HuH-7 (cell line): ENCODE measurements at regions not wholly inside any gene's neighbourhood (a gene's known extent, or its start where the extent isn't known, plus 50 kb on each side); places are given as distances from the start of the nearest gene placed in this dataset.

Experiments
- DNase-seq: peaks from one replicate; pipeline ENCODE4 v3.0.0; 2011; ENCODE audit warnings: low spot score

GRCh38 chr14:84202486-84202885 lies 1327.5 kb upstream of the FLRT2 start:
- DNase-seq = no peak

- DNase-seq = no peak
These were observed 1326.0 kb upstream of the FLRT2 start for GRCh38 chr14:84203896-84204295.

DNA sequence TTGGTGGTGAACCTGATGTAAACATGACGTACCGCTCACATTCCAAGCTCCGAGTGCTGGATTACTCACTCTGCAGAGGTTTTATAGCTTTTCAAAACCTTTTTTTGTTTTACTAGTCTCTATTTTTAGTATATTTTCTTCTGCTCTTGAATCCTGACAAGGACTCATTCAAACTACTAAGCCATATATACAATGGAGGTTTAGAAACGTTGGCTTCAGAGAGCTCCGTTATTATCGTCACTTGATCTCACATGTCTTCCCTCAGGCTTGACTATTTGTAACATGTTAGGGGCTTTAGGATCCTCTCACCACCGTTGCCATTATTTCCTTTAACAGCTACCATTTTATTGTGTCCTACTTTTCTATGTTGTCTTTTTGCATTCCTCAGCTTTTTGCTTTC lies 1321.5 kb upstream of the FLRT2 start:
- no peak for DNase-seq

DNA sequence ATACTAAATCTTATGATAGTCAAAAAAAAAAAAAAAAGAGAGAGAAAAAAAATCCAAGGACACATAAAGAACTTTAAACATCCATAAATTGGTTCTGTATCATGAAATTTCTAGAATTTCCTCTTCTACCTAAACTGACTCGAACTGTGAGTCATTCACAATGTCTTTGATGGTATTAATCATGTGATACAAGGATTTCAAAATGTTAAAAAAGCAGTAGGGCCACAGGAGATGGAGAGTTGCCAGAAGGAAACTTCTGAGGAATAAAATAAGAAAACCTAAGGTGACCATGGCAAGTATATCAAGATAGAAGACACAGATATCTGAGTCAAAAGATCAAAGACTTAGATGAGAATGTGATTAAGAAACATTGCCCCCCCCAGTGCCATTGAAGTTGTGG lies 1320.9 kb upstream of the FLRT2 start:
- no peak for DNase-seq

DNA sequence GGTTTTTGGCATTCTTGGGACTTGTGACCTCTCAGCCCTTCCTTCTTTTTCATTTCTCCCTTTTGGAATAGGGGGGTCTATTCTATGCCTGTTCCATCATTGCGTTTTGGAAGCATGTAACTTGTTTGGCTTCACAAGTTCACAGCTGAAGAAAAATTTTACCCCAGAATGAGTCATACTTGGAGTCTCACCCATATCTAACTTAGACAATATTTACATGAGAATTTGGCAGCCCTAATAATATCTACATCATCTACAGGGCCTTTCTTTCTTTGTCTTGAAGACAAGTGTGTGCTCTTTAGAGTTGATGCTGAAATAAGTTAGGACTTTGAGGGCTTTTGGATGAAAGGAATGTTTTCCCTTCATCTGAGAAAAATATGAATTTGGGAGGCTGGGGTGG lies 1312.9 kb upstream of the FLRT2 start:
- no peak for DNase-seq

DNA sequence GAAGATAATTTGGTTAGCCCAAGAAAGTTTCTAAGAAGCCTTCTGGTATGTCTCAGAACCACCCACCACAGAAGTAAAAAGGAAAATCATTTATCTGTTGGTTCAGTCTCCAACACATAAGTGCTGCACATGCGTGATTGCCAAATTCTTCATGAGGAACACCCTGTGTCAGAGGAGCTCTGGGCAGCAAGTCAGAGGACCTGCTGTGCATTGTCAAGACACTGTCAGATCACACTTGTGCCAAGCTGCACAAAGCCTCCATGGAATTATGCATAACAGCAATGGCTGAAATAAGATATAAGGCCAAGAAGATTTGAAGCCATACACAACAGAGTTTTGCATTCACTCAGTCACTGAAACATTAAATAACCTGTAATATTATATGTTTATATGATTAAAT lies 1304.7 kb upstream of the FLRT2 start:
- no peak for DNase-seq

- no peak for DNase-seq
These were observed 1301.2 kb upstream of the FLRT2 start for GRCh38 chr14:84228702-84229101.

GRCh38 chr14:84234281-84234680 lies 1295.7 kb upstream of the FLRT2 start:
- no peak for DNase-seq

DNA sequence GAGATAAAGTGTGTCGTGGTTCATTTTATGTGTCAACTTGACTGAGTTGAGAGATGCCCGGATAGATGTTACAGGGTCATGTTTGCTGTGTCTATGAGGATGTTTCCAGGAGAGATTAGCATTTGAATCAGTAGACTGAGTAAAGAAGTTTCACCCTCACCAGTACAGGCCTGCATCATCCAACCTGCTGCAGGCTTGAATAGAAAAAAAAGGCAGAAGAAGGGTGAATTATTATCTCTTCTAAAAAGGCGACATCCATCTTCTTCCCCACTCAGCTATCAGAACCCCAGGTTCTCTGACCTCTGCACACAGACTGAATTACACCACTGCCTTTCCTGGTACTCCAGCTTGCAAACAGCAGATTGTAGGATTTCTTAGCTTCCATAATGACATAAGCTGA lies 1293.7 kb upstream of the FLRT2 start:
- no peak for DNase-seq

DNA sequence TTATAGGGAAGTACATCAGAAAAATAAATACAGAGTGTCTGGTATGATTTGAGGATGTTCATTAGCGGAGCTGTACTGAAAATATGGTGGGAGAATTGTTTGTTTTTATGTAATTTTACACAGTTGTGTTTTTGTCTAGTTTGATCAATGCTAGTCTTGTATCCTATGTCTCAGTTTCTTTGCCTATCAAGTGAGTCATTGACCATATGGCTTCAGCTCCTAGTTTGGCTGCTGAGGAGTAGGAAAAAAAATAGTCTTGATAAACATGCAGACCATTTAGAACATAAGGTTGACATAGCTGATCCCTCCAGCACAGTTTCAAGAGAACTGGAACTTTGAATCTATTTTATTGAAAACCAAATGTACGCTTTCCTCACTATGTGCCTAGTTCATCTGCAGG lies 1292.1 kb upstream of the FLRT2 start:
- no peak for DNase-seq

- DNase-seq = no peak
These were observed 1282.3 kb upstream of the FLRT2 start for GRCh38 chr14:84247693-84248092.

DNA sequence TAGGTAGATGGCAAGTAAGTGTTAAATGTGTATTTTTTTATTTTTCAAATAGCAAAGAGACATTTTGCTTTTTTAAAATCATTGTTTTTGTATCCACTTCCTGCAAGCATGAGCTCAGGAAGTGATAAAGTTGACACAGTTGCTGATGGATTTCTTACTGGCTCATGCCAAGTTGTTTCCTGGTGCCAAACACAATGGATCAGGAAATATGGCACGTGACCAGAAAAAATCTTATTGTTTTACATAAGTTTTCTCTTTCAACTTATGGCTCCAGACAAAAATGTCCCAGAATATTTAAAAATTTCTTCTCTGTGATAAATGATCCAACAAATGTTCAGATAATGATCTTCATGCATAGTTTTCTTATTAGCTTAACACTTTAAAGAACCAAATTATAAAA lies 1279.1 kb upstream of the FLRT2 start:
- DNase-seq = no peak

DNA sequence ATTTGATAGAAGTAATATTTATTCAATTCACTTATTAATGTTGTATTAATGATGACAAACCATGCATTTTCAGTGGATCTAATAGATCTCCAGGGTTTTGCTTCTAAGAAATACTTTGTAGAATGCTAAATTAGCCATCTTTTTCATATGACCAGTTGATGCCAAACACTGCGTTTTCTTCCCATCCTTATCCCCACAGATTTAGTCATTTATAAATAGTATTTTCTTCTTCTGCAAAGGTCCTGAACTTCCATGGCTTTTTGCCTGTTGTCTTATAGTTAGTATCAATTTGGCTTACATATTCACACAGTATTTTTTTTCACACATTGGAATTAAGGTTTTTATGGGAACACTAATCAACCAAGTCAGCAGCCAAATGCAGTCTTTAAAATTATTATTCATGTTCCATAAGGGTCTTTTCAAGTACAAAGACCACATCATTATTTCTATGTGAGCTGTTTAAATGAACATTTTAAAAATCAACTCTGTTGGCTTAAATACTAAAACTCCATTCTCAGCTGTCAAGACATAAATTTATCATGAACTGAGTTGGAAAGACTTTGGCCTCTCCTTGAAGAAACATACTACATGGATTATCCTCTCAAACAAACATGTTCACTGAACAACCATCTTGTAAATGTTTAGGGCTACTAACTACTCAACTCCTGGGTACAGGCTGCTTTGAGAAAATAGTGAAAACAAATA lies 1278.4 kb upstream of the FLRT2 start:
- no peak for DNase-seq

- DNase-seq = no peak
These were observed 1277.2 kb upstream of the FLRT2 start for GRCh38 chr14:84252706-84253105.

- DNase-seq = no peak
These were observed 1276.6 kb upstream of the FLRT2 start for GRCh38 chr14:84253326-84253725.

GRCh38 chr14:84254290-84254689 lies 1275.7 kb upstream of the FLRT2 start:
- DNase-seq = no peak

DNA sequence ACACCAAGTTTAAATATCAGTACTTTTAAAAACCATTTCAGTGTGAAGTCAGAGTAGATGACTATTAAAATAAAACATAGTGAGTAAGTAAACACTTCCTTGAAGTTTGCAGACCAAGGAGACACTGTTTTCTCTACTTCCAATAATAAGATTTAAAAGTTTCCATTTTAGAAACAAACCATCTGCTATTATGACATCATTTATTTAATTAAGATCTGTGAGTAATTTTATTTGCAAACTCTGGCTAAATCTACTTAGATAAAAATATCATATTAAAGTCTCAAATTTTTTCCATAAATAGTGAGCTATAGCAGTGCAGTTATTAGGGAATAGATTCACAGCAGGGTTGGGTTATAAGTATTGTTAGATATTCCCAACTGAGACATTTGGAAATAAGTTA lies 1267.0 kb upstream of the FLRT2 start:
- no peak for DNase-seq

DNA sequence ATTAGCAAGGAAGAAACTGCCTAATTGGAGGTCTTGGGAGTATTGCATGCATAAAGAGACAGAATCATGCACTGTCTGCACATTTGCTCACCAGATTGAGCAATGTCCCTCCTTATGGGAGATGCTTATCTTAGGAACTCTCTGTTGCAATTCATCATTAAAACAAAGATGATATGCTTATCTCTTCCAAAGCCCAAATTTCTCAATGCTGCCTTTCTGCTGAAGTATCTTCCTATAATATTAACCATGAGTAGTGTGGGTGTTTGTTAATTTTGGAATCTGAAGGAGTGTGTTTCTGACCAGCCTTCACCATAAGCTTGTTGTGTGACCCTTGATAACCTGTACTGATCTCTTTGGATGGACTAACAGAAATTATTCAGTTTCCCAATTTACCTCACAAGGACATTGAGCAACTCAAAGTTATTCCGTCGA lies 1257.6 kb upstream of the FLRT2 start:
- DNase-seq = no peak

GRCh38 chr14:84273181-84273580 lies 1256.8 kb upstream of the FLRT2 start:
- DNase-seq = no peak

DNA sequence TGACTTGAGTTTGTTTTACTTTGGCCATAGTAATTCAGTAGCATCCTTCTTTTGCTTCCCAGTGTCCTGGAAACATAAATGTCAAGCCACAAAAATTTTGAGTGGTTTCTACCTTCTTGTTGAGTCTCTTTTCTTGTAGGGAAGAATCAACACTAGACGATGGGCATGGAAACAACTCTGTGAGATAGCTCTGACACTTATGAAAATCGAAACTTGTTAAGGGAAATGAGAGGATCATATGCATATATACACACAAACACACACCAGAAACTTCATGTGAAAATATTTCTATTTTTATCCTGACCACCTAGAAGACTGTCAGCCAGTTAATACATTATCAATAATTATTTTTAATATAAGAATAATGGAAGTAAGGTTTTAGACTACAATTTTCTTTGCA lies 1247.3 kb upstream of the FLRT2 start:
- no peak for DNase-seq

GRCh38 chr14:84288781-84289180 lies 1241.2 kb upstream of the FLRT2 start:
- no peak for DNase-seq

GRCh38 chr14:84298663-84299195 lies 1231.2 kb upstream of the FLRT2 start:
- DNase-seq = no peak

GRCh38 chr14:84303140-84303539 lies 1226.8 kb upstream of the FLRT2 start:
- no peak for DNase-seq

DNA sequence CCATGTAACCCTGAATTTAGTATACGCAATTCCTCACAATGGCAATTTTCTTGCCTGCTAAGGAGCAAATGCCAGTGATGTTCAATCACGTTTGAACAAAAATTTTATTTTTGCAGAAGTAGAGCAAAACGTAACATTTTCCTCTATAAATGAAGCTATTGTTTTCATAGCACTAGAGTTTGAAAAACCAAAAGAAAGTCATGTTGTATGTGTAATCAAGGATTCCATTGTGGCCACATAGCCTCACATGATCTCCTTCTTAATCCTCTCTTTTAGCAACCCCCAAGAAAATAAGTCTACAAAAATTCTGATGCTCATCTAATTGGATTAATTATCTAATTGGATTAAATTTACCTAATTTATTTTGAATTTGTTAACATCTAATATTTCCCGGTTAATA lies 1217.4 kb upstream of the FLRT2 start:
- DNase-seq = no peak
